PFSK-1 (cell line): ENCODE measurements at regions not wholly inside any gene's neighbourhood (a gene's known extent, or its start where the extent isn't known, plus 50 kb on each side); places are given as distances from the start of the nearest gene placed in this dataset.

Experiments
- POLR2AphosphoS5 ChIP-seq: IDR thresholded peaks from 2 replicates; pipeline ENCODE4 v1.6.1; 2012; ENCODE audit warnings: low read depth, mild to moderate bottlenecking, control low read depth, low read length, moderate library complexity
- REST ChIP-seq, 2 experiments: IDR thresholded peaks; 2 replicates each; pipeline versions ENCODE4 v1.6.1 to v1.8.0; 2011 to 2012; ENCODE audit warnings: low read depth in 2 of 2, low read length in 2 of 2, control low read depth in 1 of 2, inconsistent platforms in 1 of 2, mild to moderate bottlenecking in 1 of 2, moderate library complexity in 1 of 2; ENCODE audit not compliant: insufficient read depth in 1 of 2
- SIN3A ChIP-seq: IDR thresholded peaks from 2 replicates; pipeline ENCODE4 v1.6.1; 2012; ENCODE audit warnings: mild to moderate bottlenecking, low read length, moderate library complexity, borderline replicate concordance; ENCODE audit not compliant: insufficient read depth

GRCh38 chr12:68479261-68479895 lies 131.3 kb upstream of the RAP1B start:
- TF ChIP-seq POLR2AphosphoS5 (no peak), SIN3A (no peak), REST (IDR thresholded peaks at IDR 0.05; ENCODE audit: insufficient read depth in 1 of 2, low read depth in 2 of 2, low read length in 2 of 2) (no peak)
